ENCODE measurements at regions not wholly inside any gene's neighbourhood (a gene's known extent, or its start where the extent isn't known, plus 50 kb on each side); places are given as distances from the start of the nearest gene placed in this dataset.

GRCh38 chr7:91630581-91631380 lies 249.7 kb downstream of the MTERF1 start:
- H3K27me3 ChIP-seq (ENCODE audit: insufficient read depth, low read length), result no peaks in the 10 kb centered on the region
- ATAC-seq, result no peak
- intact Hi-C loops (cut with micrococcal nuclease), result no loop called here
- no peaks in the 10 kb centered on the region for H3K9me2 ChIP-seq (ENCODE audit: insufficient read depth)
- no peaks in the 10 kb centered on the region for H3K4me1 ChIP-seq (ENCODE audit: control insufficient read depth in 1 of 2, insufficient read depth in 2 of 2, low read length in 2 of 2)
- ChIA-PET POLR2A (no interaction called here), CTCF (no interaction called here), RAD21 (ENCODE audit: low non-redundant PET in 1 of 2, low total read pairs in 2 of 2, uncharacterized antibody in 2 of 2, unreplicated experiment in 2 of 2) (no interaction called here)
- no peak overlapping the region for H3K4me2 ChIP-seq (ENCODE audit: low read length)
- no peaks in the 10 kb centered on the region for H4K20me1 ChIP-seq (ENCODE audit: insufficient read depth)
- no peak overlapping the region for H3K9ac ChIP-seq (ENCODE audit: low read length)
- no peaks in the 10 kb centered on the region for H3K36me3 ChIP-seq (ENCODE audit: control insufficient read depth in 1 of 2, insufficient read depth in 2 of 2, low read length in 2 of 2)
- TF ChIP-seq ELF1 (IDR thresholded peaks at IDR 0.05; ENCODE audit: borderline replicate concordance, low read depth) (no peak), SIN3A (IDR thresholded peaks at IDR 0.05; ENCODE audit: low read depth) (no peak), ZFX (IDR thresholded peaks at IDR 0.05) (no peak), SRF (IDR thresholded peaks at IDR 0.05; ENCODE audit: low read depth) (no peak), TCF7L2 (IDR thresholded peaks at IDR 0.05; ENCODE audit: borderline replicate concordance, extremely low read depth, insufficient read depth, insufficient read length) (no peak), CBX3 (IDR thresholded peaks at IDR 0.05; ENCODE audit: low read depth) (no peak), CEBPB (IDR thresholded peaks at IDR 0.05; ENCODE audit: low read depth) (no peak), EGR1 (IDR thresholded peaks at IDR 0.05; ENCODE audit: low read depth) (no peak), ZNF274 (IDR thresholded peaks at IDR 0.05; ENCODE audit: low read depth, low read length) (no peak), EZH2phosphoT487 (IDR thresholded peaks at IDR 0.05; ENCODE audit: borderline replicate concordance) (no peak)
- TF ChIP-seq, protein P1, sequence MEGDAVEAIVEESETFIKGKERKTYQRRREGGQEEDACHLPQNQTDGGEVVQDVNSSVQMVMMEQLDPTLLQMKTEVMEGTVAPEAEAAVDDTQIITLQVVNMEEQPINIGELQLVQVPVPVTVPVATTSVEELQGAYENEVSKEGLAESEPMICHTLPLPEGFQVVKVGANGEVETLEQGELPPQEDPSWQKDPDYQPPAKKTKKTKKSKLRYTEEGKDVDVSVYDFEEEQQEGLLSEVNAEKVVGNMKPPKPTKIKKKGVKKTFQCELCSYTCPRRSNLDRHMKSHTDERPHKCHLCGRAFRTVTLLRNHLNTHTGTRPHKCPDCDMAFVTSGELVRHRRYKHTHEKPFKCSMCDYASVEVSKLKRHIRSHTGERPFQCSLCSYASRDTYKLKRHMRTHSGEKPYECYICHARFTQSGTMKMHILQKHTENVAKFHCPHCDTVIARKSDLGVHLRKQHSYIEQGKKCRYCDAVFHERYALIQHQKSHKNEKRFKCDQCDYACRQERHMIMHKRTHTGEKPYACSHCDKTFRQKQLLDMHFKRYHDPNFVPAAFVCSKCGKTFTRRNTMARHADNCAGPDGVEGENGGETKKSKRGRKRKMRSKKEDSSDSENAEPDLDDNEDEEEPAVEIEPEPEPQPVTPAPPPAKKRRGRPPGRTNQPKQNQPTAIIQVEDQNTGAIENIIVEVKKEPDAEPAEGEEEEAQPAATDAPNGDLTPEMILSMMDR (IDR thresholded peaks at IDR 0.05 in 2 of 3, conservative IDR thresholded peaks at IDR 0.05 in 1 of 3; ENCODE audit: borderline replicate concordance in 1 of 3, insufficient read depth in 1 of 3, low read depth in 2 of 3, low read length in 2 of 3), result no peak
- TF ChIP-seq, protein P2, sequence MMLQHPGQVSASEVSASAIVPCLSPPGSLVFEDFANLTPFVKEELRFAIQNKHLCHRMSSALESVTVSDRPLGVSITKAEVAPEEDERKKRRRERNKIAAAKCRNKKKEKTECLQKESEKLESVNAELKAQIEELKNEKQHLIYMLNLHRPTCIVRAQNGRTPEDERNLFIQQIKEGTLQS (IDR thresholded peaks at IDR 0.05), result no peak
- H3K79me2 ChIP-seq (ENCODE audit: insufficient read depth, low read length), result no peaks in the 10 kb centered on the region
- DNase-seq (ENCODE audit: low read depth, low spot score), result no peak
- no peak overlapping the region for H3K27ac ChIP-seq (ENCODE audit: low read depth, low read length)
- H3K4me3 ChIP-seq (replicated peaks in 1 of 2; ENCODE audit: low read depth in 1 of 2, low read length in 2 of 2), result no peak overlapping the region
- H2AFZ ChIP-seq (ENCODE audit: low read depth, low read length, poor library complexity, severe bottlenecking), result no peak overlapping the region
- no peaks in the 10 kb centered on the region for H3K9me3 ChIP-seq (ENCODE audit: control insufficient read depth in 1 of 2, insufficient read depth in 1 of 2, low read depth in 1 of 2, low read length in 2 of 2)
- BruUV-seq (replicated peaks), result no TSS peak
